ENCODE measurements at regions not wholly inside any gene's neighbourhood (a gene's known extent, or its start where the extent isn't known, plus 50 kb on each side); places are given as distances from the start of the nearest gene placed in this dataset.

GRCh38 chr4:177879851-177880250, 437.6 kb upstream of the AGA start:
- no peak for ATAC-seq
- DNase-seq (ENCODE audit: low spot score): no peak
- intact Hi-C loops (cut with DNase I): no loop called here

- DNase-seq (ENCODE audit: low spot score) (no peak), ATAC-seq (no peak)
- intact Hi-C loops (cut with DNase I): no loop called here
Measured at GRCh38 chr4:177895136-177895535, 452.9 kb upstream of the AGA start.

- no peak for DNase-seq (ENCODE audit: low spot score)
- no peak for ATAC-seq
- intact Hi-C loops (cut with DNase I): no loop called here
Measured at GRCh38 chr4:177901786-177902185, 459.5 kb upstream of the AGA start.

GRCh38 chr4:177902386-177902785, 460.1 kb upstream of the AGA start:
- no peak for ATAC-seq
- no peak for DNase-seq (ENCODE audit: low spot score)
- intact Hi-C loops (cut with DNase I): no loop called here

- ATAC-seq: no peak
- intact Hi-C loops (cut with DNase I): no loop called here
Measured at GRCh38 chr4:177907736-177908424, 465.6 kb upstream of the AGA start.

GRCh38 chr4:177921715-177922114, 479.5 kb upstream of the AGA start:
- DNase-seq (ENCODE audit: low spot score): no peak
- intact Hi-C loops (cut with DNase I): no loop called here
- no peak for ATAC-seq

More at GRCh38 chr4:177907736-177908424, 465.6 kb upstream of the AGA start:
- DNase-seq (ENCODE audit: low spot score): no peak

- DNase-seq (ENCODE audit: low spot score) (no peak), ATAC-seq (no peak)
- intact Hi-C loops (cut with DNase I): no loop called here
Measured at GRCh38 chr4:177923888-177924287, 481.7 kb upstream of the AGA start.

GRCh38 chr4:177937041-177937440, 494.8 kb upstream of the AGA start:
- no peak for DNase-seq (ENCODE audit: low spot score)
- intact Hi-C loops (cut with DNase I): no loop called here

GRCh38 chr4:177938226-177938625, 496.0 kb upstream of the AGA start:
- intact Hi-C loops (cut with DNase I): no loop called here
- no peak for DNase-seq (ENCODE audit: low spot score)
- no peak for ATAC-seq

More at GRCh38 chr4:177937041-177937440, 494.8 kb upstream of the AGA start:
- no peak for ATAC-seq

GRCh38 chr4:177945268-177945667, 503.0 kb upstream of the AGA start:
- ATAC-seq (no peak), DNase-seq (ENCODE audit: low spot score) (no peak)
- intact Hi-C loops (cut with DNase I): no loop called here

- intact Hi-C loops (cut with DNase I): no loop called here
- ATAC-seq (no peak), DNase-seq (ENCODE audit: low spot score) (no peak)
Measured at GRCh38 chr4:177947607-177948006, 505.4 kb upstream of the AGA start.

- intact Hi-C loops (cut with DNase I): no loop called here
- ATAC-seq: no peak
- DNase-seq (ENCODE audit: low spot score): no peak
Measured at GRCh38 chr4:177948853-177949252, 506.6 kb upstream of the AGA start.

GRCh38 chr4:177951026-177951425, 508.8 kb upstream of the AGA start:
- no peak for DNase-seq (ENCODE audit: low spot score)
- no peak for ATAC-seq
- intact Hi-C loops (cut with DNase I): no loop called here

GRCh38 chr4:177952723-177953122, 510.5 kb upstream of the AGA start:
- DNase-seq (ENCODE audit: low spot score) (no peak), ATAC-seq (no peak)
- intact Hi-C loops (cut with DNase I): no loop called here

GRCh38 chr4:177957596-177958360, 515.5 kb upstream of the AGA start:
- DNase-seq (ENCODE audit: low spot score): no peak
- no peak for ATAC-seq
- intact Hi-C loops (cut with DNase I): no loop called here

GRCh38 chr4:177960566-177960965, 518.3 kb upstream of the AGA start:
- intact Hi-C loops (cut with DNase I): no loop called here
- DNase-seq (ENCODE audit: low spot score): no peak
- no peak for ATAC-seq

GRCh38 chr4:177961761-177962380, 519.6 kb upstream of the AGA start:
- DNase-seq (ENCODE audit: low spot score) (no peak), ATAC-seq (no peak)
- intact Hi-C loops (cut with DNase I): no loop called here

GRCh38 chr4:177964061-177964460, 521.8 kb upstream of the AGA start:
- ATAC-seq: no peak
- intact Hi-C loops (cut with DNase I): no loop called here
- no peak for DNase-seq (ENCODE audit: low spot score)

GRCh38 chr4:177964693-177965168, 522.5 kb upstream of the AGA start:
- no peak for ATAC-seq
- no peak for DNase-seq (ENCODE audit: low spot score)
- intact Hi-C loops (cut with DNase I): no loop called here

GRCh38 chr4:177967328-177967727, 525.1 kb upstream of the AGA start:
- ATAC-seq (no peak), DNase-seq (ENCODE audit: low spot score) (no peak)
- intact Hi-C loops (cut with DNase I): no loop called here
